A673 (cell line): ENCODE measurements at regions not wholly inside any gene's neighbourhood (a gene's known extent, or its start where the extent isn't known, plus 50 kb on each side); places are given as distances from the start of the nearest gene placed in this dataset.

Experiments
- EZH2 ChIP-seq: fragments of 200-600 bp; sonication (generic); IDR thresholded peaks from 2 replicates; pipeline ENCODE4 v1.6.1; 2017; ENCODE audit warnings: borderline replicate concordance, low read depth, mild to moderate bottlenecking, mixed read lengths, antibody characterized with exemption, low read length; ENCODE audit not compliant: poor library complexity, severe bottlenecking
- TF ChIP-seq, protein P1 (sequence below): fragments of 300-800, 200-600 bp; sonication (generic); conservative IDR thresholded peaks from 2 replicates; pipeline ENCODE4 v1.5.1; 2017; ENCODE audit warnings: low read depth, mild to moderate bottlenecking, antibody characterized with exemption, low read length, moderate library complexity, mixed read lengths

DNA sequence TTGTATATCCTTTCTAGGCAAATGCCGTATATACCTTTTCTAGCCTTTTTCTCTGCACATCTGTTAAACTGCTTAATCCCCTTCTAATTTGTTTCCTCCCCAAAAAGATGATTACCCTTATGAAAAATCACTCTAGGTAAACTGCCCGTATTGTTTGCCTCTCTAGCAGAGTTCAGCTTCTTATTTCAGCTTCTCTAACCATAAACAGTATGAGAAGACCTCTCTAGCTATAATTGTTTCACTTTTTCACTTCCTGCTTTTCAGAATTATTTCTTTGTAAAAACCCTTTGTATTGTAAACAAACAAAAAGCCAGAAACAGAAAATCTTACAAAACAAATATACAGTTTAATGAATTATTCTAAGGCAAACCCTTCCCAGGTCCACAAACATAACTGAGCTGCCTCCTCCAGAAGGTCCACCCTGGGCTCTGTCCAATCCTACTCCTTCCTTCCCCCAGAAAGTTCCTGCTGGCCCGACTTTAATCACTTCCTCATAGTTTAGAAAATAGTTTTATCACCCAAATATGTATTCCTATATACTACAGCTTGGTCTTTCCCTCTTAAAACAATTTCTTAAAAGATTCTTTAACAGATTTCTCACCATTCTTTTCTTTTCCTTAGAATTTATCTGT is 158.1 kb downstream of the FGF1 start:
- TF ChIP-seq, protein P1, sequence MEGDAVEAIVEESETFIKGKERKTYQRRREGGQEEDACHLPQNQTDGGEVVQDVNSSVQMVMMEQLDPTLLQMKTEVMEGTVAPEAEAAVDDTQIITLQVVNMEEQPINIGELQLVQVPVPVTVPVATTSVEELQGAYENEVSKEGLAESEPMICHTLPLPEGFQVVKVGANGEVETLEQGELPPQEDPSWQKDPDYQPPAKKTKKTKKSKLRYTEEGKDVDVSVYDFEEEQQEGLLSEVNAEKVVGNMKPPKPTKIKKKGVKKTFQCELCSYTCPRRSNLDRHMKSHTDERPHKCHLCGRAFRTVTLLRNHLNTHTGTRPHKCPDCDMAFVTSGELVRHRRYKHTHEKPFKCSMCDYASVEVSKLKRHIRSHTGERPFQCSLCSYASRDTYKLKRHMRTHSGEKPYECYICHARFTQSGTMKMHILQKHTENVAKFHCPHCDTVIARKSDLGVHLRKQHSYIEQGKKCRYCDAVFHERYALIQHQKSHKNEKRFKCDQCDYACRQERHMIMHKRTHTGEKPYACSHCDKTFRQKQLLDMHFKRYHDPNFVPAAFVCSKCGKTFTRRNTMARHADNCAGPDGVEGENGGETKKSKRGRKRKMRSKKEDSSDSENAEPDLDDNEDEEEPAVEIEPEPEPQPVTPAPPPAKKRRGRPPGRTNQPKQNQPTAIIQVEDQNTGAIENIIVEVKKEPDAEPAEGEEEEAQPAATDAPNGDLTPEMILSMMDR = no peak
- no peak for TF ChIP-seq EZH2
